Smooth muscle cell (in vitro differentiated cells): ENCODE measurements at regions not wholly inside any gene's neighbourhood (a gene's known extent, or its start where the extent isn't known, plus 50 kb on each side); places are given as distances from the start of the nearest gene placed in this dataset.
"Not testable (repeated sequence)": the region's sequence is repeated elsewhere in the genome, so short reads cannot be mapped to it uniquely, and the experiment has no call there.

Source experiments
- DNase-seq: peaks from one replicate; lab custom pipeline; 2025; ENCODE audit not compliant: unreplicated experiment; lab: John Stamatoyannopoulos, UW
- H2AFZ ChIP-seq: fragments of 200-600 bp; sonication (generic); 2 replicates; pipeline ENCODE4 v1.6.0; 2016; ENCODE audit warnings: antibody characterized with exemption, low read depth, mild to moderate bottlenecking
- H3F3A ChIP-seq: fragments of 200-600 bp; sonication (generic); 2 replicates; pipeline ENCODE4 v1.6.0; 2017; ENCODE audit warnings: antibody characterized with exemption, low read depth
- H3K27ac ChIP-seq: fragments of 200-600 bp; sonication (generic); 2 replicates; pipeline ENCODE4 v1.5.1; 2016; ENCODE audit warnings: low read depth, mild to moderate bottlenecking
- H3K27me3 ChIP-seq: fragments of 200-600 bp; sonication (generic); 2 replicates; pipeline ENCODE4 v1.6.1; 2016; ENCODE audit warnings: low read depth, mild to moderate bottlenecking
- H3K36me3 ChIP-seq: fragments of 200-600 bp; sonication (generic); 2 replicates; pipeline ENCODE4 v1.5.1; 2016; ENCODE audit warnings: low read depth
- H3K4me1 ChIP-seq: fragments of 200-600 bp; sonication (generic); 2 replicates; pipeline ENCODE4 v1.5.1; 2016; ENCODE audit warnings: low read depth
- H3K4me2 ChIP-seq: fragments of 200-600 bp; sonication (generic); 2 replicates; pipeline ENCODE4 v1.6.0; 2016; ENCODE audit warnings: mild to moderate bottlenecking
- H3K4me3 ChIP-seq: fragments of 200-600 bp; sonication (generic); 2 replicates; pipeline ENCODE4 v1.5.1; 2016; ENCODE audit warnings: mild to moderate bottlenecking
- H3K79me2 ChIP-seq: fragments of 200-600 bp; sonication (generic); 2 replicates; pipeline ENCODE4 v1.6.0; 2016; ENCODE audit warnings: low read depth, mild to moderate bottlenecking
- H3K9ac ChIP-seq: fragments of 200-600 bp; sonication (generic); 2 replicates; pipeline ENCODE4 v1.6.0; 2016; ENCODE audit warnings: low read depth
- H3K9me3 ChIP-seq: fragments of 200-600 bp; sonication (generic); replicated peaks from 2 replicates; pipeline ENCODE4 v1.5.1; 2016; ENCODE audit warnings: low read depth
- H4K20me1 ChIP-seq: fragments of 200-600 bp; sonication (generic); 2 replicates; pipeline ENCODE4 v1.6.0; 2016; ENCODE audit warnings: low read depth
- CTCF ChIP-seq: fragments of 200-600 bp; sonication (generic); IDR thresholded peaks from 2 replicates; pipeline ENCODE4 v1.5.1; 2017; ENCODE audit warnings: borderline replicate concordance, mild to moderate bottlenecking, antibody characterized with exemption; ENCODE audit not compliant: insufficient read depth, poor library complexity, severe bottlenecking
- WGBS: methylation state at CpG from one replicate; pipeline ENCODE4 v1.1.7; 2016; ENCODE audit warnings: low lambda C conversion rate; 5-methylcytosine and 5-hydroxymethylcytosine counted together

- H3K27me3 ChIP-seq = no peaks in the 10 kb centered on the region
These were observed 307.7 kb downstream of the PCDH20 start for GRCh38 chr13:61107989-61108388.

GRCh38 chr13:61095885-61096284 is 319.8 kb downstream of the PCDH20 start:
- Histone ChIP-seq H2AFZ (no peak overlapping the region), H3K36me3 (no peaks in the 10 kb centered on the region), H3F3A (no peaks in the 10 kb centered on the region), H3K27ac (no peak overlapping the region), H3K9me3 (no peaks in the 10 kb centered on the region), H3K27me3 (no peaks in the 10 kb centered on the region), H3K9ac (no peak overlapping the region), H4K20me1 (no peaks in the 10 kb centered on the region), H3K79me2 (no peaks in the 10 kb centered on the region), H3K4me1 (no peaks in the 10 kb centered on the region), H3K4me3 (no peak overlapping the region), H3K4me2 (no peak overlapping the region)
- DNase-seq = no peak
- no peak for TF ChIP-seq CTCF

More at GRCh38 chr13:61107989-61108388, 307.7 kb downstream of the PCDH20 start:
- Histone ChIP-seq H2AFZ (no peak overlapping the region), H3K4me3 (no peak overlapping the region), H3K4me1 (no peaks in the 10 kb centered on the region), H3F3A (no peaks in the 10 kb centered on the region), H3K27ac (no peak overlapping the region), H4K20me1 (no peaks in the 10 kb centered on the region), H3K79me2 (no peaks in the 10 kb centered on the region), H3K9ac (no peak overlapping the region), H3K9me3 (no peaks in the 10 kb centered on the region), H3K36me3 (no peaks in the 10 kb centered on the region), H3K4me2 (no peak overlapping the region)
- no peak for TF ChIP-seq CTCF
- 90% methylated on average over 2 of the region's 2 CpGs for WGBS
- DNase-seq = no peak

GRCh38 chr13:61094865-61095264 is 320.8 kb downstream of the PCDH20 start:
- no peaks in the 10 kb centered on the region for H3K4me1 ChIP-seq
- no peak overlapping the region for H2AFZ ChIP-seq
- no peaks in the 10 kb centered on the region for H4K20me1 ChIP-seq
- H3K27me3 ChIP-seq = no peaks in the 10 kb centered on the region
- DNase-seq = no peak
- no peaks in the 10 kb centered on the region for H3F3A ChIP-seq
- no peak overlapping the region for H3K4me3 ChIP-seq
- H3K9me3 ChIP-seq = no peaks in the 10 kb centered on the region
- H3K79me2 ChIP-seq = no peaks in the 10 kb centered on the region
- no peak overlapping the region for H3K27ac ChIP-seq
- no peak overlapping the region for H3K9ac ChIP-seq
- H3K36me3 ChIP-seq = no peaks in the 10 kb centered on the region
- TF ChIP-seq CTCF = no peak
- no peak overlapping the region for H3K4me2 ChIP-seq

- H3K9me3 ChIP-seq, H3K79me2 ChIP-seq, H4K20me1 ChIP-seq, H3K27ac ChIP-seq, H3K4me2 ChIP-seq, H3K36me3 ChIP-seq, H3K4me3 ChIP-seq, H3K4me1 ChIP-seq, H2AFZ ChIP-seq, H3K9ac ChIP-seq, H3K27me3 ChIP-seq, DNase-seq, H3F3A ChIP-seq: not testable (repeated sequence)
- 45% methylated on average over 8 of the region's 8 CpGs for whole genome bisulfite sequencing
These were observed 325.8 kb downstream of the PCDH20 start for GRCh38 chr13:61089894-61090293.
